ENCODE measurements at regions not wholly inside any gene's neighbourhood (a gene's known extent, or its start where the extent isn't known, plus 50 kb on each side); places are given as distances from the start of the nearest gene placed in this dataset.

DNA sequence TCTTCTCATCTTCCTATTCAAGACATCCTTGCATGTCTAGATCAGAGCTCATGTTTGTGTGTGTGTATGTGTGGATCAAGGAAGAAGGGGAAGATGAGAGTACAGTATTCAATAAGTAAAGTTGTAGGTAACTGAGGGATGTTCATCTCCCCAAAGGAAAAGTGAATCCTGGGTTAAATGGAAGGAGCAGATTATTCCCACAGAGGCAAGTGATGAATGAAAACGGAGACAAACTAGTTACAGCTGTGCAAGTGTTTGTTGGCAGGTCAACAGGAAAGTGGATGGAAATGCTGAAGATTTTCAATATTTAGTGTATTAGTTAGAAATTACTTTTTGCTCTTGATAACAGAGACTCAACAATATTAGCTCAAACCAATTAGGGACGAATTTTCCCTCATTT, 84.2 kb upstream of the PDZRN3 start:
- TF ChIP-seq SP1 (IDR thresholded peaks at IDR 0.05) = no peak
- TF ChIP-seq, protein P1, sequence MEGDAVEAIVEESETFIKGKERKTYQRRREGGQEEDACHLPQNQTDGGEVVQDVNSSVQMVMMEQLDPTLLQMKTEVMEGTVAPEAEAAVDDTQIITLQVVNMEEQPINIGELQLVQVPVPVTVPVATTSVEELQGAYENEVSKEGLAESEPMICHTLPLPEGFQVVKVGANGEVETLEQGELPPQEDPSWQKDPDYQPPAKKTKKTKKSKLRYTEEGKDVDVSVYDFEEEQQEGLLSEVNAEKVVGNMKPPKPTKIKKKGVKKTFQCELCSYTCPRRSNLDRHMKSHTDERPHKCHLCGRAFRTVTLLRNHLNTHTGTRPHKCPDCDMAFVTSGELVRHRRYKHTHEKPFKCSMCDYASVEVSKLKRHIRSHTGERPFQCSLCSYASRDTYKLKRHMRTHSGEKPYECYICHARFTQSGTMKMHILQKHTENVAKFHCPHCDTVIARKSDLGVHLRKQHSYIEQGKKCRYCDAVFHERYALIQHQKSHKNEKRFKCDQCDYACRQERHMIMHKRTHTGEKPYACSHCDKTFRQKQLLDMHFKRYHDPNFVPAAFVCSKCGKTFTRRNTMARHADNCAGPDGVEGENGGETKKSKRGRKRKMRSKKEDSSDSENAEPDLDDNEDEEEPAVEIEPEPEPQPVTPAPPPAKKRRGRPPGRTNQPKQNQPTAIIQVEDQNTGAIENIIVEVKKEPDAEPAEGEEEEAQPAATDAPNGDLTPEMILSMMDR (IDR thresholded peaks at IDR 0.05; ENCODE audit: low read depth, low read length, missing input control) = no peak
- TF ChIP-seq RAD21 (IDR thresholded peaks at IDR 0.05) = no peak
- TF ChIP-seq, protein P2, sequence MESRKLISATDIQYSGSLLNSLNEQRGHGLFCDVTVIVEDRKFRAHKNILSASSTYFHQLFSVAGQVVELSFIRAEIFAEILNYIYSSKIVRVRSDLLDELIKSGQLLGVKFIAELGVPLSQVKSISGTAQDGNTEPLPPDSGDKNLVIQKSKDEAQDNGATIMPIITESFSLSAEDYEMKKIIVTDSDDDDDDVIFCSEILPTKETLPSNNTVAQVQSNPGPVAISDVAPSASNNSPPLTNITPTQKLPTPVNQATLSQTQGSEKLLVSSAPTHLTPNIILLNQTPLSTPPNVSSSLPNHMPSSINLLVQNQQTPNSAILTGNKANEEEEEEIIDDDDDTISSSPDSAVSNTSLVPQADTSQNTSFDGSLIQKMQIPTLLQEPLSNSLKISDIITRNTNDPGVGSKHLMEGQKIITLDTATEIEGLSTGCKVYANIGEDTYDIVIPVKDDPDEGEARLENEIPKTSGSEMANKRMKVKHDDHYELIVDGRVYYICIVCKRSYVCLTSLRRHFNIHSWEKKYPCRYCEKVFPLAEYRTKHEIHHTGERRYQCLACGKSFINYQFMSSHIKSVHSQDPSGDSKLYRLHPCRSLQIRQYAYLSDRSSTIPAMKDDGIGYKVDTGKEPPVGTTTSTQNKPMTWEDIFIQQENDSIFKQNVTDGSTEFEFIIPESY (IDR thresholded peaks at IDR 0.05) = no peak
- no peak for TF ChIP-seq JUND (IDR thresholded peaks at IDR 0.05)
- TF ChIP-seq YY1 (IDR thresholded peaks at IDR 0.05) = no peak
